ENCODE measurements at regions not wholly inside any gene's neighbourhood (a gene's known extent, or its start where the extent isn't known, plus 50 kb on each side); places are given as distances from the start of the nearest gene placed in this dataset.
"Not testable (repeated sequence)": the region's sequence is repeated elsewhere in the genome, so short reads cannot be mapped to it uniquely, and the experiment has no call there.

DNA sequence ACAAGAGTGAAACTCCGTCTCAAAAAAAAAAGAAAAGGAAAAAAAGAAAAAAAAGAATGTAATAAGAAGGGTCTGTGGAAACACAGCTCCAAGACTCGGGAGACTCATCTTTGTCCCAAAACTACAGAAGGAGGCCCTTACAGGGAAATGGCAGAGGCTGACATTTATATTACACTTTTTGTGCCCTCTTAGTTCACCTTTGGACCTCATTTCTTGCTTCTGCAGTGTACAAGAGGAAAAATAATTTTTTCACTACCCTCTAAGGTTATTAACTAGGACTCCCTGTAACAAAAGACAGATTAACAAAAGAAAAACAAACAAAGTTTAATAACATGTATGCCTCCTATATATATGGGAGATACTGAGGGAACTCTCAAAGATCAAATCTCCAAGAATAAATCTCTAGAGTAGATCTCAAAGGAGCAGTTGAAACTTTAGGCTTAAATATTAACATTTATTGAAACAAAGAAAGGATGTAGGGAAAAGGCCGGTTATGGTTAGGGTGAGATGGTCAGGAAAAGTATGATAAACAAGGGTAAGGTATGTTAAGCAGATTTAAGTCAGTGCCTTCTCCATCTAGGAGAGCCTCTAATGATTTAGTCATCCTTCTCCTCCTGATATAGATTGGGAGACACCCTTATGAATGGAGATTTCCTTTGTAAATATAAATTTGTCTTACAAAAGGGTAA is 121.3 kb upstream of the JADE1 start:
- no peak for FAIRE-seq

DNA sequence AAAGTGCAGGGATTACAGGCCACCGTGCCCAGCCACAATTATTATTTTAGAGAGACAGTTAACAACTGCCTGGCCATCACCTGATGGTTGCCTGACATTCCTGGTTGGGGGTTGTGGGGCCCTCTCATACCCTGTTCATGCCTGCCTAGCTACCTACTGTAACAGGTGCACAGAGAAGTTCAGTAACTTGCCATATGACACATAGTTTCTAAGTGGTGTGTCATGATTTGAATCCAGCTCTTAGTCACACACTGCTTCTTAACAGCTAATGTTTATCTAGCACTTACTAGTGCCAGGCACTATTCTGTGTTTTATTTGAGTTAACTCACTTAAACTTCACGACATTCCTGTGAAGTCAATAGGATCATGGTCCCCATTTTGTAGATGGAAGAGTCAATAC is 122.7 kb upstream of the JADE1 start:
- FAIRE-seq: no peak

DNA sequence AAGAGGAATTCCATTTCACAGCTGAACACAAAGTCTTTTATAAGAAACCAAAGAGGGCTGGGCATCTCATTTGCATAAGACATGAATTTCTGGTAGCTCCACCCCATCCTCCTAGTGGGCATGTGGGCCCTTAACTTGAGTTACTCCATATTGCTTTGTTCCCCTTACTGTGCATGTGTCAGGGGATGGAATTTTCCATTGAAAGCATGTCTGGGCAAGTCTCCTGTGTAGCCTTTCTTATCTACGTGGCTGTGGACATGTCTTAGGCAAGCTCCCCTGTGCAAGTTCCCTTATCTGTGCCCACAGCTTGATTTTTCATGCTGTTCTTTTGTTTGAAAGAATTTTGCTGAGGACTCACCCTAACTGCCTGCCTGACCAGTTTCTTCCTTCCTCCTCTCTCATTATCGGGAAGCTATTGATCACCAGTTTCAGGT is 123.5 kb upstream of the JADE1 start:
- no peak for FAIRE-seq

- no peak for FAIRE-seq
Measured at GRCh38 chr4:128684016-128684415, 125.5 kb upstream of the JADE1 start.

DNA sequence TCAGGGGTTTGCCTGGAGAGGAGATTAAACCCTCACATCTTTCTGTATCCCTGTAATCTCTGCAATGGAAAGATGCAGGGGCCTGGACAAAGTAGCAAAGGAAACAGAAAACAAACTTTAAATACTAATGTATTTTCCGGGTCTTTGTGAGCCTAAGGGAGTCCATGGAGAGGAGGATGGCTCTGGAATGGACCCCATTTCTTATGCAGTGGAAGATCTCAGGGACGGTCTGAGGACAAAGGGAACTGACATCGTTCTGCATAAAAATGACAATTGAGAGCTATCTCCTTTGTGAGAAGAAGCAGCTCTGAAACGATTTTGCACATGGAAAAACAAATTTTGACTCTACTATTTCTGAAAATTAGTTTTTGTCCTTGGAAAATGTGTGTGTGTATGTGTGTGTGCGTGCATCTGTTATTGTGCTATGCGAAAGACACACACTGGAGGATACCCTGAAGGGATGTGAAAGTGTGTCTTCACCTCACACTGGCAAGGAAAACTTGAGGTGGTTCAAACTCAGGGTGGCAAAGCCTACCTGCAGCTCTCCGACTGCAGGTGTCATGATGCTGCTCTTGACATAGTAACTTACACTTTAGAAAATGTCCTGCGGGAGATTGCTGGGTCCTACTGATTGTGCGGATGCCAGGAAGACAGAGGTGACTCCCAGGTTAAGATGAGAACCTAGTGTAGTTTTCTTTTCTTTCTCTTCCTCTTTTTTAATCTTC is 126.4 kb upstream of the JADE1 start:
- FAIRE-seq: no peak

DNA sequence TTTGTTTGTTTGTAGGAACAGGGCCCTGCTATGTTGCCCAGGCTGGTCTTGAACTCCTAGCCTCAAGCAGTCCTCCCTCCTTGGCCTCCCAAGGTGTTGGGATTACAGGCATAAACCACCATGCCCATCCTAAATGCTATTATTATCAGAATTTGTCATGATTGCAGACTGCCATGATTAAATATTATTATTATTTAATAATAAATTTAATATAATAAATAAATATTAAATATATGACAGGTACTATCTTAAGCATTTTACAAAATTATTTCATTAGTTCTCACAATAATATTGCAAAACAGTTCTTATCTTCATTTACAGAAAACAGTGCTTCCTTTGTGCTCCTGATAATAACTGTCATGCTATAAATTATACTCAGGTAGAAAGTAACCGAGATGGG is 133.4 kb upstream of the JADE1 start:
- no peak for FAIRE-seq

GRCh38 chr4:128675083-128675482 is 134.4 kb upstream of the JADE1 start:
- no peak for FAIRE-seq

GRCh38 chr4:128673159-128673558 is 136.3 kb upstream of the JADE1 start:
- FAIRE-seq: not testable (repeated sequence)

GRCh38 chr4:128672596-128672995 is 136.9 kb upstream of the JADE1 start:
- FAIRE-seq: not testable (repeated sequence)

GRCh38 chr4:128670513-128670912 is 139.0 kb upstream of the JADE1 start:
- FAIRE-seq: no peak

DNA sequence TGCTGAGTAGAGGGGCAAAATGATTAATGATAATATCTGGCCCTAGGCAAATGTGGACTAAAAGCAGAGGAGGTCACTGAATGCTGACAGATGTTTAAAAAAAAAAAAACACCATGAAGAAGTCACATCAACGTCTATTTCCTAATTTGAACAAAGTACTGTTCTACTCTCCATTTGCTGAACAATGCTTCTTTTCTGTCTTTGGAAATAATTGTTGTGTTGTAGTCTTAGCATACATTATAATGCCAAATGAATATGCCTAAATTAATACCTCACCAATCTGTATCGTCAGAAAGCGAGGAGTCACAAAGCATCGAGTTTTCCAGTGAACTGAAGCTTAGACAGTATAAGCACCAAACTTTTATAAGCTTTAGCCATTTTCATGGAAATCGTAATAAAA is 140.9 kb upstream of the JADE1 start:
- no peak for FAIRE-seq

DNA sequence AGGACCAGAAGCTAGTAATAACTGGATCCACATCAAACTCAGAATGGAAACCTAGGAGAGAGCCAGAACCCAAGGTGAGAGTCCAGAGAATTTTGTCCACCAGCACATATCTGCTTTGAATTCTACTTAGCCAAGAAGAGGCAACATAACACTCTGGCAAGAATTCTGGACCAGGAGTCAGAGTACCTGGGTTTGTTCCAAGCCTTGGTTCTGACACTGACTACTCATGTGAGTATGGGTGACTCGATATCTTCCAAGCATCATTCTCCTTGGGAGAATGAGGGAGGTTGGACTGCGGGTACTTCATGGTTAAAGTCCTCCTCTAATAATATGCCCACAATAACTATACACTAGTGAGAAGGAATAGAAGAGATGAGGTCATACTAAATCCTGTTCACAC is 144.0 kb upstream of the JADE1 start:
- no peak for FAIRE-seq

DNA sequence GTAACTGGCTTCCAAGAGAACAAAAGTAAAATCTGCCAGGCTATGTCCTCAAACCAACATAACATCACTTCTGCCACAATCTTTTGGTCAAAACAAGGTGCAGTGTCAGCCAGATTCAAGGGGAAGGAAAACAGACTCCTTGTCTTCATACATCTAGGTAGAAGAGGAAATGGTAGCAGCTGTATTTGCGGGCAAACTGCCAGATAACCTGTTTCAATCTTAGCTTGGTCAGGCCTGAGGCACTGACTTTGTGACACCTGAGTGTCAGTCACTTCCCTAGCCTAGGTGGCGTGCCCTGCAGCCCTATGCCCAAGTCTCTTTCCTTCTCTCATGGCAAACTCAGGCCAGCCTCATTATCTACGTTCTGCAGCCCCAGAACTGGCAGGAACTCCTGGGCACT is 146.2 kb upstream of the JADE1 start:
- no peak for FAIRE-seq

- FAIRE-seq: no peak
Measured at GRCh38 chr4:128661479-128661878, 148.0 kb upstream of the JADE1 start.

- no peak for FAIRE-seq
Measured at GRCh38 chr4:128660361-128661215, 148.9 kb upstream of the JADE1 start.

GRCh38 chr4:128658214-128658631 is 151.3 kb upstream of the JADE1 start:
- no peak for FAIRE-seq

- no peak for FAIRE-seq
Measured at GRCh38 chr4:128657638-128658037, 151.9 kb upstream of the JADE1 start.

DNA sequence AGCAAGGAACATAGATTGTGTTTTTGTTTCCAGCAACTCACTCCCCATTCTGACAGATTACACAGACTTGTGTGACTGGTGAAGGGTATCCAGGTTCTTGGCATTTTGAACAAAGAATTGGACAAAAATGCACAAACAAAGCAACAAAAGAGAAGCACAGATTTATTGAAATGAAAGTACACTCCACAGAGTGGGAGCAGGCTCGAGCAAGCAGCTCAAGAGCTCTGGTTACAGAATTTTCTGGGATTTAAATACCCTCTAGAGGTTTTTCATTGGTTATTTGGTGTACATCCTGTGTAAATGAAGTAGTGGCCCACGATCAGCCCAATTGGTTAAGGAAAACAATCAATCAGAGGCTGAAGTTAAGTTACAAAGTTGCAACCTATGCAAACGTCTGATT is 155.0 kb upstream of the JADE1 start:
- no peak for FAIRE-seq

DNA sequence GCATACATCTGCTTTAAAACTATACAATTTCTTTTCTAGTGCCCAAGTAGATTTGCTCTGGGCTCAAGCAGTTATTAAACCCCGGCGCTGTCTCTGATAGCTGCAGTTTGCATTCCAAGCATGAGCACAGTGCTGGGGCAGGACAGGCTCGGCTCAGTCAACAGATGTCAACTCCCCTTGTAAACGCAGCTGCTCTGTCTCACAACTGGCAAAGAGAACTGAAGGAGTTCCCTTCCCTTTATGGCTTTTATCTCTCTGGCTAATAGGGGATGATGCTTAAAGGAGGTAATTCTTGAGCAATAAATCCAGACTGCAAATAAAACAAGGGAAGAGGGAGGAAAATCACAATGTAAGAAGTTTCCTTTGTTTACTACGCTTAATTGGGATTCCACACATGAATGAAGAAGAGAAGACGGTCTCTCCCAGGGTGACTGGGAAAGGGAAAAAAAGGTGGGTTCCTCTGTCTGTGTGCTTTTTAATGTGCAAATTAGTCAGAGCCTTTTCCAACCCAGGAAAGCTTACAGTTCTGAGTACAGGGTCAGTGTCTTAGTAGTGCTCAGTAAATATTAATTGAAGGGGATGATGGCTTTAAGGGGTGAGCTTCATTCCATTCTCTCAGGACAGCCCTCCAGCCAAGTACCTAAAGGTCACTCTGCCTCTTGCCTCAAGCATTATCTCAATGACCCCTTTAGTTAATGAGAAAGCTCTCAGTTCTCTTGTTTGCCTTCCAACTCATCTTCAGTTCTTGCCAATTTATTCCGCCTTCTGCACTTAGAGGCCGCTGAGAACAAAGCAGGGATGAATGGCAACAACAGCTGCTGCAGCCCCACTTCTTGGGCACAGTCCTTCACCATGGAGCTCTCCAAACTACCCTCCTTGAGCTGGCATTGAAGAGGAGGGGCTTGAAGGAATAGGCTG is 155.7 kb upstream of the JADE1 start:
- FAIRE-seq: no peak

DNA sequence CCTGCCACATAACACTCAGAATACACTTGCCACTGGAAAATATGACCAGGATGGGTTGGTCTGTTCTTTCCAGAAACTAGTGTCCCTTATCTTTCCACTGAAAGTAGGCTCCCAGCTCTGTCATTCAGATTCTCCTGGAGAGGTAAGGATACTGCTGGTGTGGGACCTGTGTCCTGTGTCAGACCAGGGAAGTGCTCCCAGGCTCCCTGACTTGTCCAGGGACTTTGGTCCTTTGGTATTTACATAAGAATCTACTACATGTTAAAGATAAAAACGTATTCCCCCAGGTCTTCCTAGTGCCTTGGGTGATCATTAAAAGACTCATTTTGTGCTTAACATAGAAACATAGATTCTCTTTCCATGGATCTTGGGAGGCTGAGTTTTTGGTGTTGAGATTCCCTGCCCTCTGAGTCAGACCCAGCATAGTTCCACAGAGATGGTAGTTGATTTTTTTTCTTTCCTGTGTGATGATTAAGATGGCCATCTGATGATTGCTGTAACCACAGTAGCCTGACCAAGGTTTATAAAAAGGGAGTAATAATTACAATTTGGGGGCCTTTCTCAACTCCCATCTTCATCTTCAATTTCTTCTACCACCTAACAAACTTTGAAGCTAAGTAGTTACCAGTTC is 159.8 kb upstream of the JADE1 start:
- no peak for FAIRE-seq

- FAIRE-seq: no peak
Measured at GRCh38 chr4:128649161-128649560, 160.3 kb upstream of the JADE1 start.

DNA sequence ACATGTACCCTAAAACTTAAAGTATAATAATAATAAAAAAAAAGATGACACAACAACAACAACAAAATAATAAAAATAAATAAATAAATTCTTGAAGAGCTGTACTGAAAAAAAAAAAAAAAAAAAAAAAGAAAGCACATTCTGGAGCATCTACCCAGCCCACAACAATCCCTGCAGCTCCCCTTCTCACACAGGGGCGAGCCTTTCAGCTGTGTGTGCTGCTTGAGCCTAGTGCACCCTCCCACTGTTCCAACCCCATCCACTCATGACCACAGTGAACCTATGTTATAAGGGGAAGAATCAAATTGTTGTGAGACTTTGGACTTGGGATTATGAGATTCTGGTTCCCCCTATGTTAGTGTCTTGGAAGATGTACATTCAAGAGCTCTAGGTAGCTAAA is 161.5 kb upstream of the JADE1 start:
- no peak for FAIRE-seq

Data from G401.6 (cell line).